ENCODE measurements at regions not wholly inside any gene's neighbourhood (a gene's known extent, or its start where the extent isn't known, plus 50 kb on each side); places are given as distances from the start of the nearest gene placed in this dataset.

DNA sequence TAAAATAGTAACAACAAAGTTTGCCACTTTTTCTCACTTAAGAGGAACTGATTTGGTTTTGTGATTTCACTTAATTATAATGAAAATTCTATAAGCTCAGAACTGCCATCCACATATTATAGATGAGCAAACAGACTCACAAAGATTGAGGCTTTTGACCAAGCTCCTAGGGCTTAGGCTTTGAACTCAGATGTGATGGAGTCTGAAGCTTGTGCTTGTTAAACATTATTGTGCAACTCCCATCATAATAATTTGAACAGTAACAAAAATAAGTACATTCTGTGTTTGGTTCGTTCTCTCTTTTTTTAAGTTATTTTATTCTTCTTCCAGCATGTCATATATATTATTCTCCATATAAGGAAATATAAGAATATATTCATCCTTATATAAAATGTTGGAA lies 403.4 kb downstream of the PTPRC start:
- Histone ChIP-seq H3K4me1 (ENCODE audit: control insufficient read depth in 1 of 2, insufficient read depth in 2 of 2, low read length in 2 of 2) (no peaks in the 10 kb centered on the region), H3K27ac (ENCODE audit: low read depth, low read length) (no peak overlapping the region), H4K8ac (ENCODE audit: low read depth, low read length) (no peak overlapping the region), H3K36me3 (ENCODE audit: control insufficient read depth in 1 of 2, insufficient read depth in 2 of 2, low read length in 2 of 2) (no peaks in the 10 kb centered on the region), H2AK5ac (ENCODE audit: low read length) (no peak overlapping the region), H3K79me1 (ENCODE audit: low read length) (no peaks in the 10 kb centered on the region), H3K4me3 (ENCODE audit: low read depth, low read length) (no peak overlapping the region), H3K18ac (ENCODE audit: low read length) (no peak overlapping the region), H4K91ac (ENCODE audit: low read depth, low read length) (no peak overlapping the region), H3K4ac (ENCODE audit: low read depth, low read length) (no peak overlapping the region), H4K12ac (ENCODE audit: low read depth, low read length) (no peak overlapping the region), H2BK5ac (ENCODE audit: low read depth, low read length, poor library complexity) (no peak overlapping the region), H2BK120ac (ENCODE audit: insufficient read depth, low read length, poor library complexity) (no peak overlapping the region), H3K9ac (ENCODE audit: low read length) (no peak overlapping the region), H3K9me3 (ENCODE audit: insufficient read depth, low read depth, low read length) (no peaks in the 10 kb centered on the region), H2BK12ac (ENCODE audit: low read length) (no peak overlapping the region), H3K4me2 (ENCODE audit: low read length) (no peak overlapping the region), H3K79me2 (ENCODE audit: control insufficient read depth, insufficient read depth, low read length, poor library complexity) (no peaks in the 10 kb centered on the region), H2AFZ (ENCODE audit: insufficient read depth, low read length, poor library complexity) (no peak overlapping the region), H3K23ac (ENCODE audit: low read length) (no peak overlapping the region), H3K27me3 (ENCODE audit: insufficient read depth, low read length) (no peaks in the 10 kb centered on the region), H3K14ac (ENCODE audit: low read length) (no peak overlapping the region)
- no peak for DNase-seq
- WGBS (ENCODE audit: extremely low coverage, insufficient coverage, insufficient read length), result no CpG with 5 or more reads among the region's 1 CpG

DNA sequence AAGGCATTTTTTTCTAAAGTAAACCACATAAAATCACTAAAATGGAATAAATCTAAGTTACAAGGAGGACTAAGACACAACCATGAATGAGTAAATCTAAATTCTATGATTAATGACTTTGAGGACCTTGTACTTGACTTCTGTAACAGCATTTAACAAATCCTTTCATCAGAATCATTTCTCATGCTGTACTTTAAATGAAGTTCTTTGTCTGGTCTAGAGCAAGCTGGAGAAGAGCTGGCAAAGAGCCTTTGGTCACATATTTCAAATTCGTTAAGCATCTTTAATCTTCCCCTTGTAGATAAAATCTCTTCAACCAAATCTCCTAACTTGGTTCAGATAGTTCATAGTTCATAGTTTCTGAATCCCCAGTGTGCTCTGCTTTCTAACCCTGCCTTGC lies 405.4 kb downstream of the PTPRC start:
- Histone ChIP-seq H3K9me3 (ENCODE audit: insufficient read depth, low read depth, low read length) (no peaks in the 10 kb centered on the region), H3K27ac (ENCODE audit: low read depth, low read length) (no peak overlapping the region), H2BK5ac (ENCODE audit: low read depth, low read length, poor library complexity) (no peak overlapping the region), H3K23ac (ENCODE audit: low read length) (no peak overlapping the region), H3K18ac (ENCODE audit: low read length) (no peak overlapping the region), H3K79me1 (ENCODE audit: low read length) (no peaks in the 10 kb centered on the region), H3K4me1 (ENCODE audit: control insufficient read depth in 1 of 2, insufficient read depth in 2 of 2, low read length in 2 of 2) (no peaks in the 10 kb centered on the region), H2AK5ac (ENCODE audit: low read length) (no peak overlapping the region), H2AFZ (ENCODE audit: insufficient read depth, low read length, poor library complexity) (no peak overlapping the region), H4K8ac (ENCODE audit: low read depth, low read length) (no peak overlapping the region), H3K9ac (ENCODE audit: low read length) (no peak overlapping the region), H3K27me3 (ENCODE audit: insufficient read depth, low read length) (no peaks in the 10 kb centered on the region), H3K79me2 (ENCODE audit: control insufficient read depth, insufficient read depth, low read length, poor library complexity) (no peaks in the 10 kb centered on the region), H3K4me3 (ENCODE audit: low read depth, low read length) (no peak overlapping the region), H3K36me3 (ENCODE audit: control insufficient read depth in 1 of 2, insufficient read depth in 2 of 2, low read length in 2 of 2) (no peaks in the 10 kb centered on the region), H3K4ac (ENCODE audit: low read depth, low read length) (no peak overlapping the region), H3K4me2 (ENCODE audit: low read length) (no peak overlapping the region), H4K12ac (ENCODE audit: low read depth, low read length) (no peak overlapping the region), H2BK120ac (ENCODE audit: insufficient read depth, low read length, poor library complexity) (no peak overlapping the region), H2BK12ac (ENCODE audit: low read length) (no peak overlapping the region), H3K14ac (ENCODE audit: low read length) (no peak overlapping the region), H4K91ac (ENCODE audit: low read depth, low read length) (no peak overlapping the region)
- WGBS (ENCODE audit: extremely low coverage, insufficient coverage, insufficient read length), result no CpG with 5 or more reads among the region's 1 CpG
- no peak for DNase-seq

DNA sequence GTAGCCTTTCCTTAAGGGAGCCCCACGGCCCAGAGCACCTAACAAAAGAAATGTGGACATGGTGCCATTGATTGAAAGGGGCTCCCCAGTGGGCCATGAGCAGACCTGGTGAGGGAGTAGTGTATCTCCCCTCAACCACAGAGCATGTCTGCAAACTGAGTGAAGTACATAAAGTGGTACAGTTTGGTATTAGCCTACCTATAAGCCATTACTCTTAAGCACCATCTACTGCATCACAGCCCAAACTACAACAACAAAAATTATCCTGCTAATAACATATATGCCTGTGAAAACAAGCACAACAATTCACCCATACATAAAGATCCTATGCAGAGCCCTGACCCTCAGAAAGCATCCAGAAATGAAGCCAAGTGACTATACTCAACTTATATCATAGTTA lies 407.8 kb downstream of the PTPRC start:
- Histone ChIP-seq H2BK12ac (ENCODE audit: low read length) (no peak overlapping the region), H3K14ac (ENCODE audit: low read length) (no peak overlapping the region), H3K36me3 (ENCODE audit: control insufficient read depth in 1 of 2, insufficient read depth in 2 of 2, low read length in 2 of 2) (no peaks in the 10 kb centered on the region), H3K79me1 (ENCODE audit: low read length) (no peaks in the 10 kb centered on the region), H3K4me2 (ENCODE audit: low read length) (no peak overlapping the region), H3K4ac (ENCODE audit: low read depth, low read length) (no peak overlapping the region), H4K8ac (ENCODE audit: low read depth, low read length) (no peak overlapping the region), H3K27me3 (ENCODE audit: insufficient read depth, low read length) (no peaks in the 10 kb centered on the region), H4K91ac (ENCODE audit: low read depth, low read length) (no peak overlapping the region), H3K18ac (ENCODE audit: low read length) (no peak overlapping the region), H2BK120ac (ENCODE audit: insufficient read depth, low read length, poor library complexity) (no peak overlapping the region), H3K9ac (ENCODE audit: low read length) (no peak overlapping the region), H4K12ac (ENCODE audit: low read depth, low read length) (no peak overlapping the region), H3K4me1 (ENCODE audit: control insufficient read depth in 1 of 2, insufficient read depth in 2 of 2, low read length in 2 of 2) (no peaks in the 10 kb centered on the region), H2BK5ac (ENCODE audit: low read depth, low read length, poor library complexity) (no peak overlapping the region), H3K79me2 (ENCODE audit: control insufficient read depth, insufficient read depth, low read length, poor library complexity) (no peaks in the 10 kb centered on the region), H3K9me3 (ENCODE audit: insufficient read depth, low read depth, low read length) (no peaks in the 10 kb centered on the region), H2AFZ (ENCODE audit: insufficient read depth, low read length, poor library complexity) (no peak overlapping the region), H3K27ac (ENCODE audit: low read depth, low read length) (no peak overlapping the region), H3K23ac (ENCODE audit: low read length) (no peak overlapping the region), H3K4me3 (ENCODE audit: low read depth, low read length) (no peak overlapping the region), H2AK5ac (ENCODE audit: low read length) (no peak overlapping the region)
- DNase-seq, result no peak
- WGBS (ENCODE audit: extremely low coverage, insufficient coverage, insufficient read length), result no CpG with 5 or more reads among the region's 1 CpG

DNA sequence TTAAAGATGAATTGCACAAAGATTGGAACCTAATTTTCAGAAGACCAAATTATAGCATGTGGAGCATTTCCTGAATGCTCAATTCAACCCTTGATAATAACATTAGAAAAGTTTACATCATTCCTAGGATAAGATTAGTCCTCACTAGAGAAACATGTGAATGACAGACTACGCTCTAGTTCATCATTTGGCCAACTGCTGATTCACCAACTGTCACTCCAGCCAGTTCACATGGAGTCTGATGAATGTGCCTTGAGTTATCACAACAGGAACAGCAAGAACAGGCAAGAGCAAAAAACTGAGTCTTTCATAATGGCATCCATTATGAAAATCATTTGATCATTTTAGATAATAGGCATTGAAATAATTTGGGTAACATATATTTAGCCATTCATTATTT lies 415.9 kb downstream of the PTPRC start:
- H3K36me3 ChIP-seq (ENCODE audit: control insufficient read depth in 1 of 2, insufficient read depth in 2 of 2, low read length in 2 of 2), result no peaks in the 10 kb centered on the region
- H3K18ac ChIP-seq (ENCODE audit: low read length), result no peak overlapping the region
- H4K8ac ChIP-seq (ENCODE audit: low read depth, low read length), result no peak overlapping the region
- H3K79me1 ChIP-seq (ENCODE audit: low read length), result no peaks in the 10 kb centered on the region
- no peak overlapping the region for H2BK120ac ChIP-seq (ENCODE audit: insufficient read depth, low read length, poor library complexity)
- no peak overlapping the region for H2AK5ac ChIP-seq (ENCODE audit: low read length)
- no peak for DNase-seq
- H3K23ac ChIP-seq (ENCODE audit: low read length), result no peak overlapping the region
- no peaks in the 10 kb centered on the region for H3K9me3 ChIP-seq (ENCODE audit: insufficient read depth, low read depth, low read length)
- no peak overlapping the region for H3K9ac ChIP-seq (ENCODE audit: low read length)
- no peak overlapping the region for H3K14ac ChIP-seq (ENCODE audit: low read length)
- no peak overlapping the region for H3K27ac ChIP-seq (ENCODE audit: low read depth, low read length)
- no peaks in the 10 kb centered on the region for H3K27me3 ChIP-seq (ENCODE audit: insufficient read depth, low read length)
- no peak overlapping the region for H3K4ac ChIP-seq (ENCODE audit: low read depth, low read length)
- no peaks in the 10 kb centered on the region for H3K4me1 ChIP-seq (ENCODE audit: control insufficient read depth in 1 of 2, insufficient read depth in 2 of 2, low read length in 2 of 2)
- no peak overlapping the region for H3K4me3 ChIP-seq (ENCODE audit: low read depth, low read length)
- H4K12ac ChIP-seq (ENCODE audit: low read depth, low read length), result no peak overlapping the region
- H2AFZ ChIP-seq (ENCODE audit: insufficient read depth, low read length, poor library complexity), result no peak overlapping the region
- no peak overlapping the region for H2BK5ac ChIP-seq (ENCODE audit: low read depth, low read length, poor library complexity)
- no peak overlapping the region for H2BK12ac ChIP-seq (ENCODE audit: low read length)
- H3K4me2 ChIP-seq (ENCODE audit: low read length), result no peak overlapping the region
- WGBS (ENCODE audit: extremely low coverage, insufficient coverage, insufficient read length), result no CpG with 5 or more reads among the region's 1 CpG
- H4K91ac ChIP-seq (ENCODE audit: low read depth, low read length), result no peak overlapping the region
- no peaks in the 10 kb centered on the region for H3K79me2 ChIP-seq (ENCODE audit: control insufficient read depth, insufficient read depth, low read length, poor library complexity)

Measured in trophoblast cell (in vitro differentiated cells and primary cell).